ENCODE measurements at regions not wholly inside any gene's neighbourhood (a gene's known extent, or its start where the extent isn't known, plus 50 kb on each side); places are given as distances from the start of the nearest gene placed in this dataset.
A peak's percentile ranks its signal among the peaks of the same experiment; 100 is the strongest.

- Mint-ChIP-seq H3K4me3 (no peak overlapping the region), H3K9me3 (no peaks in the 10 kb centered on the region), H3K36me3 (ENCODE audit: low read depth) (no peaks in the 10 kb centered on the region), H3K27ac (no peak overlapping the region), H3K4me1 (no peaks in the 10 kb centered on the region), H3K27me3 (ENCODE audit: low read depth) (no peaks in the 10 kb centered on the region)
- peak in 2 of 3 experiments; percentile 15 to 23 for TF ChIP-seq CTCF (IDR thresholded peaks at IDR 0.05; ENCODE audit: unreplicated experiment in 3 of 3)
Observed at GRCh38 chr14:81927070-81927469, 393.4 kb upstream of the SEL1L start.

- no peaks in the 10 kb centered on the region for H3K36me3 Mint-ChIP-seq (ENCODE audit: low read depth)
- H3K9me3 Mint-ChIP-seq, result peaks cover 2% of the 10 kb centered on the region
- H3K4me1 Mint-ChIP-seq, result no peaks in the 10 kb centered on the region
- H3K4me3 Mint-ChIP-seq, result no peak overlapping the region
- no peak for TF ChIP-seq CTCF (IDR thresholded peaks at IDR 0.05; ENCODE audit: unreplicated experiment in 3 of 3)
- H3K27ac Mint-ChIP-seq, result no peak overlapping the region
- H3K27me3 Mint-ChIP-seq (ENCODE audit: low read depth), result no peaks in the 10 kb centered on the region
Observed at GRCh38 chr14:81931828-81932227, 398.2 kb upstream of the SEL1L start.

GRCh38 chr14:81936348-81936747 lies 402.7 kb upstream of the SEL1L start:
- H3K9me3 Mint-ChIP-seq, result peaks cover 2% of the 10 kb centered on the region
- H3K4me1 Mint-ChIP-seq, result peaks cover 6% of the 10 kb centered on the region
- no peak for TF ChIP-seq CTCF (IDR thresholded peaks at IDR 0.05; ENCODE audit: unreplicated experiment in 3 of 3)
- H3K27ac Mint-ChIP-seq, result no peak overlapping the region
- H3K27me3 Mint-ChIP-seq (ENCODE audit: low read depth), result no peaks in the 10 kb centered on the region
- H3K36me3 Mint-ChIP-seq (ENCODE audit: low read depth), result no peaks in the 10 kb centered on the region
- no peak overlapping the region for H3K4me3 Mint-ChIP-seq

GRCh38 chr14:81936902-81937301 lies 403.2 kb upstream of the SEL1L start:
- Mint-ChIP-seq H3K36me3 (ENCODE audit: low read depth) (no peaks in the 10 kb centered on the region), H3K4me3 (no peak overlapping the region), H3K27me3 (ENCODE audit: low read depth) (no peaks in the 10 kb centered on the region), H3K9me3 (peaks cover 2% of the 10 kb centered on the region), H3K27ac (no peak overlapping the region), H3K4me1 (peaks cover 6% of the 10 kb centered on the region)
- no peak for TF ChIP-seq CTCF (IDR thresholded peaks at IDR 0.05; ENCODE audit: unreplicated experiment in 3 of 3)

- no peak for TF ChIP-seq CTCF (IDR thresholded peaks at IDR 0.05; ENCODE audit: unreplicated experiment in 3 of 3)
Observed at GRCh38 chr14:81938341-81938740, 404.7 kb upstream of the SEL1L start.

GRCh38 chr14:81940651-81941050 lies 407.0 kb upstream of the SEL1L start:
- Mint-ChIP-seq H3K27ac (no peak overlapping the region), H3K27me3 (ENCODE audit: low read depth) (no peaks in the 10 kb centered on the region), H3K9me3 (no peaks in the 10 kb centered on the region), H3K4me3 (peak overlapping the region in 1 of 3 experiments; percentile 27), H3K36me3 (ENCODE audit: low read depth) (no peaks in the 10 kb centered on the region), H3K4me1 (peaks cover 11% of the 10 kb centered on the region)
- no peak for TF ChIP-seq CTCF (IDR thresholded peaks at IDR 0.05; ENCODE audit: unreplicated experiment in 3 of 3)

More at GRCh38 chr14:81938341-81938740, 404.7 kb upstream of the SEL1L start:
- H3K4me1 Mint-ChIP-seq, result peaks cover 11% of the 10 kb centered on the region
- no peaks in the 10 kb centered on the region for H3K36me3 Mint-ChIP-seq (ENCODE audit: low read depth)
- peaks cover 2% of the 10 kb centered on the region for H3K9me3 Mint-ChIP-seq
- H3K27me3 Mint-ChIP-seq (ENCODE audit: low read depth), result no peaks in the 10 kb centered on the region
- no peak overlapping the region for H3K27ac Mint-ChIP-seq
- no peak overlapping the region for H3K4me3 Mint-ChIP-seq
